Common myeloid progenitor, CD34-positive (primary cell): ENCODE measurements at regions not wholly inside any gene's neighbourhood (a gene's known extent, or its start where the extent isn't known, plus 50 kb on each side); places are given as distances from the start of the nearest gene placed in this dataset.

Experiments
- CTCF ChIA-PET: fragments of 350-600 bp; sonication (Branson Sonifier 250); formaldehyde crosslinking; loops from one replicate; lab custom pipeline; 2021; ENCODE audit warnings: antibody characterized with exemption; lab: Charles Lee
- POLR2A ChIA-PET: fragments of 350-600 bp; sonication (Branson Sonifier 250); formaldehyde crosslinking; loops from one replicate; lab custom pipeline; 2021; ENCODE audit warnings: antibody characterized with exemption; lab: Charles Lee
- DNase-seq, 3 donors: peaks; one replicate each; pipeline versions ENCODE4 v3.0.0 to v3.0.0-alpha.2; 2013
- H3K27ac ChIP-seq, 2 experiments: 1 replicate in 1 of 2; 2 replicates in 1 of 2; pipeline ENCODE4 v1.7.0; 2013; ENCODE audit warnings: inconsistent platforms in 2 of 2, low read length in 2 of 2, mild to moderate bottlenecking in 2 of 2, low read depth in 1 of 2, moderate library complexity in 1 of 2; ENCODE audit not compliant: severe bottlenecking in 2 of 2, insufficient read depth in 1 of 2, poor library complexity in 1 of 2
- H3K27me3 ChIP-seq, 5 experiments: replicated peaks in 2 of 5; 1 replicate in 3 of 5; 2 replicates in 2 of 5; pipeline versions ENCODE4 v1.6.1 to v1.7.0; 2013; ENCODE audit warnings: low read length in 4 of 5, mild to moderate bottlenecking in 2 of 5, moderate library complexity in 2 of 5, inconsistent platforms in 1 of 5; ENCODE audit not compliant: insufficient read depth in 5 of 5, control insufficient read depth in 4 of 5
- H3K36me3 ChIP-seq, 4 experiments: 1 replicate in 2 of 4; 2 replicates in 2 of 4; pipeline versions ENCODE4 v1.6.1 to v1.7.0; 2013; ENCODE audit warnings: low read length in 3 of 4, control low read depth in 1 of 4, mild to moderate bottlenecking in 1 of 4; ENCODE audit not compliant: control insufficient read depth in 4 of 4, insufficient read depth in 4 of 4
- H3K4me1 ChIP-seq, 4 experiments: 1 replicate in 3 of 4; 2 replicates in 1 of 4; pipeline versions ENCODE4 v1.6.1 to v1.7.1; 2013; ENCODE audit warnings: low read length in 3 of 4, mild to moderate bottlenecking in 3 of 4, control low read depth in 1 of 4, inconsistent platforms in 1 of 4, moderate library complexity in 1 of 4; ENCODE audit not compliant: control insufficient read depth in 4 of 4, insufficient read depth in 4 of 4; ENCODE audit errors: control extremely low read depth in 1 of 4
- H3K4me3 ChIP-seq, 7 experiments: 1 replicate in 4 of 7; 2 replicates in 3 of 7; pipeline versions ENCODE4 v1.5.1 to v1.7.0; 2013; ENCODE audit warnings: mild to moderate bottlenecking in 7 of 7, low read length in 6 of 7, moderate library complexity in 6 of 7, inconsistent platforms in 2 of 7, low read depth in 2 of 7, control low read depth in 1 of 7; ENCODE audit not compliant: insufficient read depth in 4 of 7, control insufficient read depth in 1 of 7; ENCODE audit errors: extremely low read depth in 1 of 7
- H3K9me3 ChIP-seq, 5 experiments: 1 replicate in 4 of 5; 2 replicates in 1 of 5; pipeline versions ENCODE4 v1.6.1 to v1.7.1; 2013; ENCODE audit warnings: low read length in 4 of 5, mild to moderate bottlenecking in 2 of 5, inconsistent platforms in 1 of 5, low read depth in 1 of 5, moderate library complexity in 1 of 5; ENCODE audit not compliant: control insufficient read depth in 4 of 5, insufficient read depth in 2 of 5; ENCODE audit errors: control extremely low read depth in 1 of 5
- WGBS: methylation state at CpG from one replicate; pipeline ENCODE4 v1.1.5; 2013; ENCODE audit not compliant: insufficient coverage; 5-methylcytosine and 5-hydroxymethylcytosine counted together

DNA sequence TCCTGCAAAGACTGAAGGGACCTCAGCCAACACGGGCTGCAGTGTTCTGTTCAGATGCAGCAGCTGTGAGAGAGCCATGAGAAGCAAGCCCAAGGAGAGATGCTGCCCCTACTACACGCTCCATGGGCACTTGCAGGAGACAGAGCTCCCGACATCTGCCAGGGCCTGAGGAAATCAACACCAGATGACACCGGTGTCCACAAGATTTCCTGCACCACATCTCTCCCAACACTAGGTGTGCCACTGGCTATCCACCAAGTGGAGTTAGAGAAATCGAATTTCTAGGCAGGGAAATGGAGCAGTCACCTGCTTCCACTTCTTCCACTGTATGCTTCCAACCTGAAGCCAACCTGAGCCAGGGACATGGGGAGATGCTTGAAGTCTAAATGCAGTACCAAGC lies 445.3 kb downstream of the RWDD3 start:
- no peaks in the 10 kb centered on the region for H3K36me3 ChIP-seq
- 77% methylated on average over 4 of the region's 5 CpGs for WGBS
- CTCF ChIA-PET: no interaction called here

GRCh38 chr1:95685081-95685480 lies 451.1 kb downstream of the RWDD3 start:
- Histone ChIP-seq H3K27me3 (no peaks in the 10 kb centered on the region), H3K27ac (no peak overlapping the region), H3K4me1 (no peaks in the 10 kb centered on the region), H3K9me3 (no peaks in the 10 kb centered on the region), H3K4me3 (no peak overlapping the region), H3K36me3 (no peaks in the 10 kb centered on the region)
- no peak for DNase-seq
- ChIA-PET POLR2A (no interaction called here), CTCF (no interaction called here)
- WGBS: no CpG with 5 or more reads among the region's 2 CpGs

More for the DNA sequence above, 445.3 kb downstream of the RWDD3 start:
- Histone ChIP-seq H3K4me1 (no peaks in the 10 kb centered on the region), H3K27ac (no peak overlapping the region), H3K27me3 (no peaks in the 10 kb centered on the region), H3K4me3 (peak overlapping the region in 1 of 7 experiments; percentile 20), H3K9me3 (peaks cover 0 to 4% (median 0%) of the 10 kb centered on the region in 5 experiments)
- DNase-seq: no peak
- POLR2A ChIA-PET: no interaction called here

DNA sequence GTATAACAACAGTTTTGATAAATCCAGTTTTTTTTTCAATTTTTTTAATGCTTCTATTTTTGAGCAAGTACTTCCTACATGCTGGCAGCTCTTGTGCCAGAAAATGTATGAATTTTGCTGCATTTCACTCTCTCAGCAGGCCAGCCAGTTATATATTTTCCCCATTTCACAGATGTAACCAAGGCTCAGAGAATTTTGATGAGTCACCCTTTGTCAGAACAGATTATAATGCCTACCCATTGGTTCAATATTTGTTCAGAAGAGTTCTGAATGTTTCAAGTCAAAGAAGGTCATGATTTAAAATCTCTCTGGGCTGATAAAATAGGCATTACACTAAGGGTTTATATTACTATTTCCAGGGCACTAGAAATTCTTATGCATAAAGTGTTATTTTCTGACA lies 452.2 kb downstream of the RWDD3 start:
- no peak overlapping the region for H3K4me3 ChIP-seq
- no peak for DNase-seq
- CTCF ChIA-PET: no interaction called here
- H3K36me3 ChIP-seq: no peaks in the 10 kb centered on the region
- no peak overlapping the region for H3K27ac ChIP-seq
- no peaks in the 10 kb centered on the region for H3K9me3 ChIP-seq
- no peaks in the 10 kb centered on the region for H3K27me3 ChIP-seq
- POLR2A ChIA-PET: no interaction called here
- no peaks in the 10 kb centered on the region for H3K4me1 ChIP-seq

DNA sequence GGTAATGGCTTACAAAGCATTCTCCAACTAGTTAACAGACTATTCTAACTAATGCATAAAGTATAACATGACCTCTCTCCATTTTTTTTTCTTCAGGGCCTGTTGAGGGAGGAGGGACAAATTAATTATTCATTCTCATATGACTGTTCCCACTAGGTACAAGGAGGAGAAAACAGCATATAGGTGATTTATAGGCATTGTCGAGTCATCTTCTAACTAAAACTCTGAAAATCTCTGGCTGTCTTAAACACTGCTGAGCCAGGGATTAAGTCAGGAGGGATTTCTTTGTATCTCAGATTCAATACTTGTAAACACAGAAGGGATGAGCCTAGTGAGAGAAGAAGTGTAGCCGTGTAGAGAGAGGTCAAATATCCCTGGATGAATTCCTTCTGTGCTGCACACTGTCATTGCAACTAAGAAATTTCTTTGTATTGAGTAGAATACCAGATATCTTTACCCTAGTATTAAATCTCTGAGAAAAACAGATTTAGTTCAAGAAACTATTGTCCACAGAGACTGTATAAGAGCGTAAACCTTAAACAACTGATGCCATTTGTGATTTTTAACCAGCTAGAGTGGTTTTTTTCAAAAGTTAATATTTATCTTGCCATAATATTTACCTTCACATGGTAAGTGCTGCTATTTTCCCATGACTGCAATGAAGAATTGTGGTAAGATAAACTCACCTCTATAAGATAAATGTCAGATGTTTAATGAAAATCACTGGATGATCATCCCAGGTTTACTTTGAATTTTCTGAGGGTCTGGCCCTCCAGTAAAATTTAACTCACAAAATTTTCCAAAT lies 465.3 kb downstream of the RWDD3 start:
- no peak for DNase-seq
- no peak overlapping the region for H3K27ac ChIP-seq
- H3K4me1 ChIP-seq: no peaks in the 10 kb centered on the region
- 100% methylated on average over 1 of the region's 3 CpGs for WGBS
- H3K27me3 ChIP-seq: no peaks in the 10 kb centered on the region
- H3K9me3 ChIP-seq: peaks cover 3 to 28% (median 9%) of the 10 kb centered on the region in 5 experiments
- CTCF ChIA-PET: no interaction called here
- no peak overlapping the region for H3K4me3 ChIP-seq
- POLR2A ChIA-PET: no interaction called here
- H3K36me3 ChIP-seq: no peaks in the 10 kb centered on the region

DNA sequence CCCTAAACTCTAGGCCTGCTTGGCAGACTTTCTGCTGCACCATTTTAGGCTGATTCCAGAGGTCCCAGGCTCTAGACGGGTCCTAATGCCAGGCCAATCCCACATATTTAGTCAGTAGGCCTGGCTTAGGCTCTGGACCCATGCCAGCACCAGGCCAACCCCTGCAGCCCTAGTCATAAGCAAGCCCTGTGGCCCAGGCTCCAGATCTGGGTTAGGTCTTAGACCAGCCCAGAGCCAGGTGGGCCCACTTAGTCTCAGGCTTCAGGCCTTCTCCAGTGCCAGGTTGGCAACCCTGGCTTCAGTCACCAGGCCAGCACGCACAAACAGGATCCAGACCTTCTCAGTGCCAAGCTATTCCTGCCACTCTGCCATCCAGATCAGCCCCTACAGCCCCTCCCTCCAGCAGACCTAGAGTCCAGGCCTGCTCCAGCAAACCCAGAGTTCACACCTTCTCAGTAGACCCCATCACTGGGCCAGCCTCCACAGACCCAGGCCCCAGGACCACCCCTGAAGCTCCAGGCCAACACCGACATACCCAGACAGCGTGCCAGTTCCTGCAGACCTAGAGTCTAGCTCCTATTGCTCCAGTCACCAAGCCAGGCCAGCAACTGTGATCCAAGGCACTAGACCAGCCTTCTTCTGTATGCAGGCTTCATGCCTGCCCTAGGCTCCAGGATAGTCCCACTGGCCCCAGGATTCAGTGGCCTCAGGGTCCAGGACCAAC lies 467.6 kb downstream of the RWDD3 start:
- 94% methylated on average over 4 of the region's 4 CpGs for WGBS
- Histone ChIP-seq H3K4me1 (no peaks in the 10 kb centered on the region), H3K27me3 (no peaks in the 10 kb centered on the region), H3K4me3 (no peak overlapping the region), H3K9me3 (peaks cover 3 to 30% (median 9%) of the 10 kb centered on the region in 5 experiments), H3K27ac (no peak overlapping the region), H3K36me3 (no peaks in the 10 kb centered on the region)
- ChIA-PET CTCF (no interaction called here), POLR2A (no interaction called here)
- no peak for DNase-seq

DNA sequence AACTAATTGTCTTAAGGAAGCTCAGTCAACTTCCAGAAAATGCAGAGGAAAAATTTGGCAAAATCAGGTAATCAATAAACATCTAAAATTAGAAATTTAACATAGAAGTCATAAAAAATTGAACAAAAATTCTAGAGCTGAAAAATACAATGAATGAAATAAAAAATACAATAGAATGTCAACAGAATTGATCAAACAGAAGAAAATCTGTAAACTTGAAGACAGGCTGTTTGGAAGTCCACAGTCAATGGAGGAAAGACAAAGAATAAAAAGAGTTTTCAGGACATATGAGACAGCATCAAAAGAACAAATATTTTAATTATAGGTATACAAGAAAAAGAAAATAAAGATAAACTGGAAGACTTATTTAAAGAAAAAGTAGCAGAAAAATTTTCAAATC lies 469.0 kb downstream of the RWDD3 start:
- Histone ChIP-seq H3K36me3 (no peaks in the 10 kb centered on the region), H3K4me1 (no peaks in the 10 kb centered on the region), H3K4me3 (no peak overlapping the region), H3K27me3 (no peaks in the 10 kb centered on the region), H3K27ac (no peak overlapping the region), H3K9me3 (peaks cover 3 to 32% (median 10%) of the 10 kb centered on the region in 5 experiments)
- POLR2A ChIA-PET: no interaction called here
- CTCF ChIA-PET: no interaction called here
- no peak for DNase-seq

- CTCF ChIA-PET: no interaction called here
- H3K9me3 ChIP-seq: peaks cover 0 to 2% (median 0%) of the 10 kb centered on the region in 5 experiments
- DNase-seq: no peak
- POLR2A ChIA-PET: no interaction called here
- WGBS: 91% methylated on average over 1 of the region's 3 CpGs
- no peak overlapping the region for H3K4me3 ChIP-seq
- no peak overlapping the region for H3K27ac ChIP-seq
- H3K36me3 ChIP-seq: no peaks in the 10 kb centered on the region
- H3K4me1 ChIP-seq: no peaks in the 10 kb centered on the region
- no peaks in the 10 kb centered on the region for H3K27me3 ChIP-seq
These were observed 482.1 kb downstream of the RWDD3 start for GRCh38 chr1:95716097-95716496.
